ENCODE measurements at regions not wholly inside any gene's neighbourhood (a gene's known extent, or its start where the extent isn't known, plus 50 kb on each side); places are given as distances from the start of the nearest gene placed in this dataset.

DNA sequence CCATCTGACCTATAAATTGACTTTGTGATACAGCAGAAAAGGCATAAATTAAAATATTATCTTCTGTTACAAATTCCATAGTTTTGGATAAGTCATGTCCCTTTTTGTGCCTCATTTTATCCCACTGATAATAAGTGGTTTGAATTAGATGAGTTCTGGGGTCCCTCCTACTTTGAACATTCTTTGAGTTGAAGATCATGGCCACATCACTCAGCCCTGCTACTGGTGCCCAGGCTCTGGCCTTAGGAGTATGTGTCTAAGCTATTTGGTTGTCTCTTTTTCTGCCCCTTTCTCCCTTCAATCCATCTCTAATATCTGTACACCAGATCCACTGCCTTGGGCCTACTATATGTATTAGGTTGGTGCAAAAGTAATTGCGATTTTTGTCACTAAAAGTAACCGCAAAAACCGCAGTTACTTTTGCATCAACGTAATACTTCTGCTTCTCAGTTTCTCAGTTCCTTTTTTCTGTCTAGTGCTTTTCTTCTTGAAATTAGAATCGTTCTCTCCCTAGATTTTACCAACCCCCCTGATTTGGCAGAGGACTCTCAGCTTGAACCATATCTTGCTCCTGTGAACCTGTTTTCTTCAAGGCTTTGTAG is 362.5 kb upstream of the TNP1 start:
- CTCF ChIA-PET: interaction anchor here (0.6 kb wide), 1 partner anchor 45 kb away, joined by 3 read pairs; no protein-coding TSS in a partner anchor
- WGBS (ENCODE audit: insufficient coverage): 0% methylated on average over 1 of the region's 5 CpGs

More for the DNA sequence above, 362.5 kb upstream of the TNP1 start:
- DNase-seq (peak; percentile 71), ATAC-seq (ENCODE audit: low read depth) (peak; percentile 48)
- no peaks in the 10 kb centered on the region for H3K36me3 ChIP-seq (replicated peaks in 1 of 2; ENCODE audit: control extremely low read depth in 1 of 2, control insufficient read depth in 1 of 2, extremely low read depth in 1 of 2, insufficient read depth in 2 of 2, low read length in 1 of 2)
- H3K27ac ChIP-seq (ENCODE audit: low read length in 2 of 2): no peak overlapping the region
- no peak overlapping the region for H2AFZ ChIP-seq (ENCODE audit: insufficient read depth, low read depth, low read length, poor library complexity, severe bottlenecking)
- no peak for TF ChIP-seq EZH2 (IDR thresholded peaks at IDR 0.05; ENCODE audit: borderline replicate concordance, insufficient read depth, low read depth, low read length, poor library complexity, severe bottlenecking)
- TF ChIP-seq, protein P1, sequence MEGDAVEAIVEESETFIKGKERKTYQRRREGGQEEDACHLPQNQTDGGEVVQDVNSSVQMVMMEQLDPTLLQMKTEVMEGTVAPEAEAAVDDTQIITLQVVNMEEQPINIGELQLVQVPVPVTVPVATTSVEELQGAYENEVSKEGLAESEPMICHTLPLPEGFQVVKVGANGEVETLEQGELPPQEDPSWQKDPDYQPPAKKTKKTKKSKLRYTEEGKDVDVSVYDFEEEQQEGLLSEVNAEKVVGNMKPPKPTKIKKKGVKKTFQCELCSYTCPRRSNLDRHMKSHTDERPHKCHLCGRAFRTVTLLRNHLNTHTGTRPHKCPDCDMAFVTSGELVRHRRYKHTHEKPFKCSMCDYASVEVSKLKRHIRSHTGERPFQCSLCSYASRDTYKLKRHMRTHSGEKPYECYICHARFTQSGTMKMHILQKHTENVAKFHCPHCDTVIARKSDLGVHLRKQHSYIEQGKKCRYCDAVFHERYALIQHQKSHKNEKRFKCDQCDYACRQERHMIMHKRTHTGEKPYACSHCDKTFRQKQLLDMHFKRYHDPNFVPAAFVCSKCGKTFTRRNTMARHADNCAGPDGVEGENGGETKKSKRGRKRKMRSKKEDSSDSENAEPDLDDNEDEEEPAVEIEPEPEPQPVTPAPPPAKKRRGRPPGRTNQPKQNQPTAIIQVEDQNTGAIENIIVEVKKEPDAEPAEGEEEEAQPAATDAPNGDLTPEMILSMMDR (IDR thresholded peaks at IDR 0.05): no peak
- Mint-ChIP-seq H3K27ac (peak overlapping the region; percentile 64), H3K4me1 (peaks cover 20% of the 10 kb centered on the region), H3K9me3 (ENCODE audit: insufficient read depth) (peaks cover 3% of the 10 kb centered on the region), H3K27me3 (peaks cover 38% of the 10 kb centered on the region), H3K4me3 (no peak overlapping the region)
- peaks cover 14 to 23% (median 23%) of the 10 kb centered on the region in 3 donors for H3K9me3 ChIP-seq (ENCODE audit: control extremely low read depth in 1 of 3, control insufficient read depth in 2 of 3, insufficient read depth in 1 of 3, low read length in 2 of 3)
- peak overlapping the region; percentile 10 for H3K4me2 ChIP-seq (replicated peaks; ENCODE audit: low read depth, low read length, poor library complexity, severe bottlenecking)
- H4K20me1 ChIP-seq (ENCODE audit: control insufficient read depth, insufficient read depth, low read length, poor library complexity, severe bottlenecking): no peaks in the 10 kb centered on the region
- H3K79me2 ChIP-seq (ENCODE audit: control insufficient read depth, insufficient read depth, low read length): no peaks in the 10 kb centered on the region
- POLR2A ChIA-PET: no interaction called here
- no peak overlapping the region for H3K4me3 ChIP-seq (ENCODE audit: control extremely low read depth in 1 of 5, extremely low read depth in 1 of 5, insufficient read depth in 1 of 5, low read depth in 2 of 5, low read length in 4 of 5)
- H3K27me3 ChIP-seq (replicated peaks in 1 of 4; ENCODE audit: control extremely low read depth in 1 of 4, control insufficient read depth in 3 of 4, insufficient read depth in 4 of 4, low read length in 3 of 4): peaks cover 4 to 41% (median 26%) of the 10 kb centered on the region in 4 experiments
- intact Hi-C loops (cut with micrococcal nuclease): no loop called here
- H3K4me1 ChIP-seq (ENCODE audit: control insufficient read depth in 2 of 2, insufficient read depth in 2 of 2, low read length in 2 of 2): peaks cover 15 to 20% of the 10 kb centered on the region in 2 donors
- H3K9ac ChIP-seq (ENCODE audit: low read length): no peak overlapping the region
